Rectal smooth muscle tissue (tissue), 1 donor: ENCODE measurements at regions not wholly inside any gene's neighbourhood (a gene's known extent, or its start where the extent isn't known, plus 50 kb on each side); places are given as distances from the start of the nearest gene placed in this dataset.
A peak's percentile ranks its signal among the peaks of the same experiment; 100 is the strongest.

Experiments used
- H3K27ac ChIP-seq: one replicate; pipeline ENCODE4 v1.7.0; 2013; ENCODE audit warnings: low read depth, low read length, inconsistent platforms
- H3K27me3 ChIP-seq: one replicate; pipeline ENCODE4 v1.7.0; 2013; ENCODE audit warnings: low read length; ENCODE audit not compliant: control insufficient read depth, insufficient read depth
- H3K36me3 ChIP-seq: one replicate; pipeline ENCODE4 v1.7.0; 2013; ENCODE audit warnings: low read length; ENCODE audit not compliant: control insufficient read depth, insufficient read depth
- H3K4me1 ChIP-seq: one replicate; pipeline ENCODE4 v1.7.0; 2013; ENCODE audit warnings: low read length; ENCODE audit not compliant: control insufficient read depth, insufficient read depth
- H3K4me3 ChIP-seq: one replicate; pipeline ENCODE4 v1.7.0; 2013; ENCODE audit warnings: low read length
- H3K9ac ChIP-seq: one replicate; pipeline ENCODE4 v1.7.0; 2013; ENCODE audit warnings: low read length

GRCh38 chr1:184210031-184210430, 158.5 kb downstream of the TSEN15 start:
- Histone ChIP-seq H3K36me3 (no peaks in the 10 kb centered on the region), H3K27ac (no peak overlapping the region), H3K4me3 (no peak overlapping the region), H3K27me3 (no peaks in the 10 kb centered on the region), H3K9ac (no peak overlapping the region), H3K4me1 (no peaks in the 10 kb centered on the region)

- Histone ChIP-seq H3K27me3 (no peaks in the 10 kb centered on the region), H3K4me3 (no peak overlapping the region), H3K36me3 (no peaks in the 10 kb centered on the region), H3K4me1 (no peaks in the 10 kb centered on the region), H3K9ac (no peak overlapping the region), H3K27ac (no peak overlapping the region)
These were observed 159.3 kb downstream of the TSEN15 start for GRCh38 chr1:184210862-184211261.

DNA sequence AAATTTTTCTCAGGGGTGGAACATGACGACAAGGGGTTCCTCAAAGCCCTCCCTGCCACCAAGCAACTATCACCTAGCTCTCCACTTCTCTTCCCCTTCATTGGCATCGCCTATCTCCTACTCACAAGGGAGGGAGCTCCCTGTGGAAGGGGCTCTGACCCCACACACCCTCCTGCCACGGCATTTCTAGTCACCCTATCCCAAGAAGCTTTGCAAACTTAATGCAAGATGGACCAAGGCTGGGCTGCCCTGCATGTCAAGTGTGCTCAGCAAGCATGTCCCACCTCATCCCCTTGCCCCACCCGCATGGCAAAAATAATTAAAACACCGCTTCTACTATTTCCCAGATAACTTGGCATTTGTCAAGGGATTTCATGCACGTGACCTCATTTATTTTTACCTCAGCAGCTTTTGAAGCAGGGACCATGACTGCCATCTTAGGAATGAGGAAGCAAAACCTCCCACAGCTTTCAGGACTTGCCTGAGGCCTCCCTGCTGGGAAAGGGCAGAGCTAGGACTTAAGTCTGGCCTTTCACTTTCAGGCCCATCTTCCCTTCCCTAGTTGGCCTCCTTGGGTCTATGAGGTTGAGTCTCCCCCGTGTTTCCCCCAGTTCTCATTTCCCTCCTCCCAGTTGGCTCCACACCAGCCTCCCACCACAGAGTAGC, 161.3 kb downstream of the TSEN15 start:
- Histone ChIP-seq H3K27me3 (no peaks in the 10 kb centered on the region), H3K27ac (no peak overlapping the region), H3K4me3 (no peak overlapping the region), H3K4me1 (no peaks in the 10 kb centered on the region), H3K36me3 (no peaks in the 10 kb centered on the region), H3K9ac (no peak overlapping the region)

DNA sequence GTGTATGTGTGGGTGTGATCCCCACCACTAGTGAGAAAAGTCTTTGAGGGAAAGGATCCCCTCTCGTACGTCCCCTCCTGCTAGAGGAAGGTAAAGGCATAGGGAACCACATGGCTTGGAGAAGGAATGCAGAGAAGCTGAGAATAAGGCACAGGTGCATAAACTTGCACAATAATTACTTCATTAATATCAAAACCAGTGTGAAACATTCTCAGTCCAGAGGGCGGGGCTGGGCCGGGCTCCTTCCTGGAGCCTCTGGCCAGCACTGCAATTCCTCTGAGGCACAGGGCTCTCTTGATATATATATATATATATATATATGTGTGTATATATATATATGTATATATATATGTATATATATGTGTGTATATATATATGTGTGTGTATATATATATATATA, 162.6 kb downstream of the TSEN15 start:
- H3K27ac ChIP-seq: no peak overlapping the region

GRCh38 chr1:184215274-184215925, 163.9 kb downstream of the TSEN15 start:
- H3K9ac ChIP-seq: no peak overlapping the region
- no peak overlapping the region for H3K27ac ChIP-seq
- H3K27me3 ChIP-seq: no peaks in the 10 kb centered on the region
- H3K4me3 ChIP-seq: no peak overlapping the region
- H3K36me3 ChIP-seq: no peaks in the 10 kb centered on the region
- H3K4me1 ChIP-seq: no peaks in the 10 kb centered on the region

More for the DNA sequence above, 162.6 kb downstream of the TSEN15 start:
- H3K27me3 ChIP-seq: no peaks in the 10 kb centered on the region
- no peaks in the 10 kb centered on the region for H3K36me3 ChIP-seq
- no peaks in the 10 kb centered on the region for H3K4me1 ChIP-seq
- no peak overlapping the region for H3K4me3 ChIP-seq
- H3K9ac ChIP-seq: no peak overlapping the region

- no peaks in the 10 kb centered on the region for H3K36me3 ChIP-seq
- H3K4me1 ChIP-seq: no peaks in the 10 kb centered on the region
- H3K4me3 ChIP-seq: no peak overlapping the region
- H3K27ac ChIP-seq: no peak overlapping the region
- H3K9ac ChIP-seq: no peak overlapping the region
- no peaks in the 10 kb centered on the region for H3K27me3 ChIP-seq
These were observed 167.0 kb downstream of the TSEN15 start for GRCh38 chr1:184218458-184219075.

DNA sequence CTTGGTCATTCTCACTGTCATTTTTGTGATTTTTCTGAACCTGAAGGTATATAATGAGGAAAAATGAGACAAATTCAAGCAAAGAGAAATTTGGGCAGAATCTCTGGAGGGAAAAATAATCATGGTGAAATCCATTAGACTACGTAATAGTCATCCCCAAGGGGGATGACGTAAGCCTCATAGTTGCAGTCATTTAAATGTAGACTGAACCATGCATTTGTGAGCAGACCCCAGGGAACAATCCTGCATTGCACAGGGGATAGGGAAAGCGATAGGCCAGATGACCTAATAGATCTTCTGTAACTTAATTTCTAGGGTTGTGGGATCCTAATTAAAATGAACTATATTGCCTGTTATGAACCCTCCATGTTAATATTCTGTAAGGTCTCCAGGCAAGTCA, 167.4 kb upstream of the C1orf21 start:
- Histone ChIP-seq H3K27ac (no peak overlapping the region), H3K36me3 (no peaks in the 10 kb centered on the region), H3K27me3 (no peaks in the 10 kb centered on the region), H3K4me3 (no peak overlapping the region), H3K4me1 (no peaks in the 10 kb centered on the region), H3K9ac (no peak overlapping the region)

GRCh38 chr1:184219883-184220282, 166.9 kb upstream of the C1orf21 start:
- no peaks in the 10 kb centered on the region for H3K4me1 ChIP-seq
- no peak overlapping the region for H3K27ac ChIP-seq
- H3K9ac ChIP-seq: no peak overlapping the region
- H3K27me3 ChIP-seq: no peaks in the 10 kb centered on the region
- H3K4me3 ChIP-seq: no peak overlapping the region
- H3K36me3 ChIP-seq: no peaks in the 10 kb centered on the region

- H3K36me3 ChIP-seq: no peaks in the 10 kb centered on the region
- H3K4me3 ChIP-seq: no peak overlapping the region
- H3K4me1 ChIP-seq: no peaks in the 10 kb centered on the region
- H3K27ac ChIP-seq: no peak overlapping the region
- no peaks in the 10 kb centered on the region for H3K27me3 ChIP-seq
- no peak overlapping the region for H3K9ac ChIP-seq
These were observed 165.7 kb upstream of the C1orf21 start for GRCh38 chr1:184221087-184221486.

GRCh38 chr1:184222652-184223052, 164.2 kb upstream of the C1orf21 start:
- Histone ChIP-seq H3K4me3 (peak overlapping the region; percentile 2), H3K36me3 (no peaks in the 10 kb centered on the region), H3K27me3 (no peaks in the 10 kb centered on the region), H3K9ac (no peak overlapping the region), H3K27ac (no peak overlapping the region), H3K4me1 (no peaks in the 10 kb centered on the region)

GRCh38 chr1:184223216-184223615, 163.6 kb upstream of the C1orf21 start:
- no peak overlapping the region for H3K9ac ChIP-seq
- no peaks in the 10 kb centered on the region for H3K4me1 ChIP-seq
- H3K27me3 ChIP-seq: no peaks in the 10 kb centered on the region
- no peak overlapping the region for H3K27ac ChIP-seq
- H3K36me3 ChIP-seq: no peaks in the 10 kb centered on the region
- no peak overlapping the region for H3K4me3 ChIP-seq

GRCh38 chr1:184225283-184226099, 161.3 kb upstream of the C1orf21 start:
- H3K4me1 ChIP-seq: no peaks in the 10 kb centered on the region
- no peak overlapping the region for H3K9ac ChIP-seq
- no peaks in the 10 kb centered on the region for H3K36me3 ChIP-seq
- no peak overlapping the region for H3K4me3 ChIP-seq
- no peaks in the 10 kb centered on the region for H3K27me3 ChIP-seq
- no peak overlapping the region for H3K27ac ChIP-seq
